Trophoblast cell (in vitro differentiated cells and primary cell): ENCODE measurements at regions not wholly inside any gene's neighbourhood (a gene's known extent, or its start where the extent isn't known, plus 50 kb on each side); places are given as distances from the start of the nearest gene placed in this dataset.
A peak's percentile ranks its signal among the peaks of the same experiment; 100 is the strongest.

Experiments used
- DNase-seq, 2 donors: peaks; one replicate each; pipeline ENCODE4 v3.0.0-alpha.2; 2016
- H2AFZ ChIP-seq: 2 replicates; pipeline ENCODE4 v1.6.1; 2013; ENCODE audit warnings: low read length, moderate library complexity, mild to moderate bottlenecking; ENCODE audit not compliant: insufficient read depth, poor library complexity
- H2AK5ac ChIP-seq: 2 replicates; pipeline ENCODE4 v1.6.1; 2013; ENCODE audit warnings: mild to moderate bottlenecking, low read length
- H2BK120ac ChIP-seq: 2 replicates; pipeline ENCODE4 v1.6.1; 2013; ENCODE audit warnings: low read length, mild to moderate bottlenecking, moderate library complexity; ENCODE audit not compliant: insufficient read depth, poor library complexity
- H2BK12ac ChIP-seq: 2 replicates; pipeline ENCODE4 v1.6.1; 2013; ENCODE audit warnings: mild to moderate bottlenecking, low read length, moderate library complexity
- H2BK5ac ChIP-seq: 2 replicates; pipeline ENCODE4 v1.6.1; 2013; ENCODE audit warnings: low read length, low read depth, moderate library complexity, mild to moderate bottlenecking; ENCODE audit not compliant: poor library complexity
- H3K14ac ChIP-seq: 2 replicates; pipeline ENCODE4 v1.6.1; 2013; ENCODE audit warnings: mild to moderate bottlenecking, low read length
- H3K18ac ChIP-seq: 2 replicates; pipeline ENCODE4 v1.6.1; 2013; ENCODE audit warnings: mild to moderate bottlenecking, low read length
- H3K23ac ChIP-seq: 2 replicates; pipeline ENCODE4 v1.6.1; 2013; ENCODE audit warnings: low read length
- H3K27ac ChIP-seq: 2 replicates; pipeline ENCODE4 v1.5.1; 2013; ENCODE audit warnings: low read depth, mild to moderate bottlenecking, inconsistent platforms, low read length, moderate library complexity
- H3K27me3 ChIP-seq: 2 replicates; pipeline ENCODE4 v1.6.1; 2013; ENCODE audit warnings: inconsistent platforms, mild to moderate bottlenecking, low read length, moderate library complexity; ENCODE audit not compliant: insufficient read depth
- H3K36me3 ChIP-seq, 2 experiments: 1 replicate in 1 of 2; 2 replicates in 1 of 2; pipeline ENCODE4 v1.6.1; 2013; ENCODE audit warnings: low read length in 2 of 2, mild to moderate bottlenecking in 2 of 2, moderate library complexity in 1 of 2; ENCODE audit not compliant: insufficient read depth in 2 of 2, control insufficient read depth in 1 of 2
- H3K4ac ChIP-seq: 2 replicates; pipeline ENCODE4 v1.6.1; 2013; ENCODE audit warnings: low read depth, mild to moderate bottlenecking, low read length, moderate library complexity
- H3K4me1 ChIP-seq, 2 experiments: 1 replicate in 1 of 2; 2 replicates in 1 of 2; pipeline ENCODE4 v1.6.1; 2013; ENCODE audit warnings: low read length in 2 of 2, mild to moderate bottlenecking in 2 of 2, moderate library complexity in 1 of 2; ENCODE audit not compliant: insufficient read depth in 2 of 2, control insufficient read depth in 1 of 2
- H3K4me2 ChIP-seq: 2 replicates; pipeline ENCODE4 v1.6.1; 2013; ENCODE audit warnings: inconsistent platforms, mild to moderate bottlenecking, low read length, moderate library complexity
- H3K4me3 ChIP-seq: 2 replicates; pipeline ENCODE4 v1.5.1; 2013; ENCODE audit warnings: mild to moderate bottlenecking, low read depth, low read length, inconsistent platforms
- H3K79me1 ChIP-seq: one replicate; pipeline ENCODE4 v1.6.1; 2013; ENCODE audit warnings: low read length
- H3K79me2 ChIP-seq: 2 replicates; pipeline ENCODE4 v1.6.1; 2013; ENCODE audit warnings: low read length, mild to moderate bottlenecking; ENCODE audit not compliant: control insufficient read depth, insufficient read depth, poor library complexity
- H3K9ac ChIP-seq: 2 replicates; pipeline ENCODE4 v1.6.1; 2013; ENCODE audit warnings: mild to moderate bottlenecking, low read length
- H3K9me3 ChIP-seq: 2 replicates; pipeline ENCODE4 v1.6.1; 2013; ENCODE audit warnings: low read depth, mild to moderate bottlenecking, control low read depth, inconsistent platforms, low read length; ENCODE audit not compliant: insufficient read depth
- H4K12ac ChIP-seq: 2 replicates; pipeline ENCODE4 v1.6.1; 2013; ENCODE audit warnings: low read depth, mild to moderate bottlenecking, low read length, moderate library complexity
- H4K8ac ChIP-seq: 2 replicates; pipeline ENCODE4 v1.6.1; 2013; ENCODE audit warnings: low read depth, mild to moderate bottlenecking, low read length, moderate library complexity
- H4K91ac ChIP-seq: one replicate; pipeline ENCODE4 v1.6.1; 2013; ENCODE audit warnings: low read depth, mild to moderate bottlenecking, low read length, moderate library complexity
- WGBS: extraction: QIAGEN DNeasy Blood & Tissue Kit; methylation state at CpG from one replicate; pipeline ENCODE4 v1.1.7; 2013; ENCODE audit warnings: missing lambda C conversion rate; ENCODE audit not compliant: insufficient read length, insufficient coverage; ENCODE audit errors: extremely low coverage; 5-methylcytosine and 5-hydroxymethylcytosine counted together

DNA sequence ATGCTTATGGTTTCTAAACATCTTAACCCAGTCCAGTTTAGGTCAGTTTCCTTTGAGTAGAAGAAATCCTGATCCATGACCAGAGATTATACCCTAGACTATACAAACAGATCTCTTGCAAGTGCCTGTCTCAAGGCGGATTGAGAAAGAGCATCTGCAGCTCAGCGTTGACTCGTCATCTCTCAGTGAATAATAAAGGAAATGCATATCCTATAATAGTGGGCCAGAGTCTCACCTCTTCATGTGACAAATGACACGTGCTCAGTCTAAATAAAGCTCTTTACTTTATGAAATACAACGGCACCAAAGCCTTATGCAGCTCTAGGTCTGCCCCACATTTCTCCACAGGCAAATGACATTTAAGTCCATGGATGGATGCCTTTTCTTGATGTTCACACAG, 179.4 kb upstream of the NR3C1 start:
- H3K9me3 ChIP-seq = no peaks in the 10 kb centered on the region
- no peak overlapping the region for H4K8ac ChIP-seq
- WGBS = no CpG with 5 or more reads among the region's 5 CpGs
- no peaks in the 10 kb centered on the region for H3K79me1 ChIP-seq
- peak in 1 of 2 donors; percentile 43 for DNase-seq
- H3K4ac ChIP-seq = no peak overlapping the region
- H2AK5ac ChIP-seq = no peak overlapping the region
- H3K23ac ChIP-seq = no peak overlapping the region
- H2AFZ ChIP-seq = no peak overlapping the region
- H3K9ac ChIP-seq = no peak overlapping the region
- H3K27me3 ChIP-seq = no peaks in the 10 kb centered on the region
- H3K4me2 ChIP-seq = no peak overlapping the region
- H3K79me2 ChIP-seq = no peaks in the 10 kb centered on the region
- H4K12ac ChIP-seq = no peak overlapping the region
- no peak overlapping the region for H3K18ac ChIP-seq
- H2BK120ac ChIP-seq = no peak overlapping the region
- H4K91ac ChIP-seq = no peak overlapping the region
- no peaks in the 10 kb centered on the region for H3K4me1 ChIP-seq
- H2BK5ac ChIP-seq = no peak overlapping the region
- no peak overlapping the region for H2BK12ac ChIP-seq
- no peak overlapping the region for H3K14ac ChIP-seq
- H3K4me3 ChIP-seq = no peak overlapping the region
- no peak overlapping the region for H3K27ac ChIP-seq
- no peaks in the 10 kb centered on the region for H3K36me3 ChIP-seq

DNA sequence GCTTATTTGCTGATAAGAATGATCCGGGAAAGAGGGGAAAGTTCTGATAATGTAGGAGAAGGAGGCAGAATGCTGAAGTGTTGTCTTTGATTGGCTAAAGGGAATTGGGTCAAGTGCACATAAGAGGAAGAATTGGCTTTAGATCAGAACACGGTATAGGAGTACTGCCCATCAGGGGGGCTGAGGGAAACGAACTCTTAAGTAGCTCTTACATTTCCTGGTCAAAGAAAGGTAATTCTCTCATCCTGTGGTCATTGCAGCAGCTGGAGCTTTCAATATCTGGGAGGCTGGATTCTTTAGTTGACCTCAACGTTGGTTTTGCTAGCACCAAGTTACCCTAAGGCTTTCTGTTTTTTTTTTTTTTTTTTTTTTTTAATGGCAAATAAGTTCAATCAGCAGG, 178.7 kb upstream of the NR3C1 start:
- Histone ChIP-seq H3K79me1 (no peaks in the 10 kb centered on the region), H3K9ac (no peak overlapping the region), H3K4me2 (no peak overlapping the region), H4K8ac (no peak overlapping the region), H3K18ac (no peak overlapping the region), H2AFZ (no peak overlapping the region), H3K36me3 (no peaks in the 10 kb centered on the region), H3K79me2 (no peaks in the 10 kb centered on the region), H2BK120ac (no peak overlapping the region), H3K27me3 (no peaks in the 10 kb centered on the region), H3K9me3 (no peaks in the 10 kb centered on the region), H4K91ac (no peak overlapping the region), H3K4ac (no peak overlapping the region), H4K12ac (no peak overlapping the region), H2AK5ac (no peak overlapping the region), H2BK5ac (no peak overlapping the region), H3K14ac (no peak overlapping the region), H3K4me3 (no peak overlapping the region), H2BK12ac (no peak overlapping the region), H3K4me1 (no peaks in the 10 kb centered on the region), H3K23ac (no peak overlapping the region), H3K27ac (no peak overlapping the region)
- WGBS = no CpG with 5 or more reads among the region's 4 CpGs
- DNase-seq = no peak

DNA sequence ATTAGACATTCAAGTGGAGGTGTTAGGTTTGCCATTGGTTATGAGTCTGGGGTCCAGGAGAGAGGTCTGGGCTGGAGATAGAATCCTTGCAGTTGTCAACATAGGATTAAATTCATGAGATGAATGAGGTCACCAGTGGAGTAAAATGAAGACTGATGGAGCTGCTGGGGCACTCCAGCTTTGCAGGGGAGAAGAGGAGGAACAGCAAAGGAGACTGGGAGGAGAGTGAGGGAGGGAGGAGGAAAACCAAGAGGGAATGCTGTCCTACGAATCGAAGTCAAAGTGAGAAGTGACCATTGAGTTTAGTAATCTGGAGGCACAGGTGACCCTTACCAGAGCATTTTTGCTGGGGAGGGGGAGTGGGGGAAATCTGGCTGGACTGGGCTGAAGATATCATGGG, 178.2 kb upstream of the NR3C1 start:
- no peak overlapping the region for H3K4me3 ChIP-seq
- no peaks in the 10 kb centered on the region for H3K27me3 ChIP-seq
- H4K91ac ChIP-seq = no peak overlapping the region
- no peak overlapping the region for H3K27ac ChIP-seq
- WGBS = no CpG with 5 or more reads among the region's 2 CpGs
- H3K14ac ChIP-seq = no peak overlapping the region
- H3K79me1 ChIP-seq = no peaks in the 10 kb centered on the region
- no peak overlapping the region for H3K4ac ChIP-seq
- H2BK12ac ChIP-seq = no peak overlapping the region
- no peaks in the 10 kb centered on the region for H3K9me3 ChIP-seq
- no peak overlapping the region for H3K18ac ChIP-seq
- H2BK120ac ChIP-seq = no peak overlapping the region
- H3K4me1 ChIP-seq = no peaks in the 10 kb centered on the region
- H3K79me2 ChIP-seq = no peaks in the 10 kb centered on the region
- no peak for DNase-seq
- no peak overlapping the region for H2AK5ac ChIP-seq
- no peak overlapping the region for H4K12ac ChIP-seq
- no peak overlapping the region for H3K23ac ChIP-seq
- H3K36me3 ChIP-seq = no peaks in the 10 kb centered on the region
- H2AFZ ChIP-seq = no peak overlapping the region
- no peak overlapping the region for H2BK5ac ChIP-seq
- no peak overlapping the region for H4K8ac ChIP-seq
- no peak overlapping the region for H3K9ac ChIP-seq
- no peak overlapping the region for H3K4me2 ChIP-seq

DNA sequence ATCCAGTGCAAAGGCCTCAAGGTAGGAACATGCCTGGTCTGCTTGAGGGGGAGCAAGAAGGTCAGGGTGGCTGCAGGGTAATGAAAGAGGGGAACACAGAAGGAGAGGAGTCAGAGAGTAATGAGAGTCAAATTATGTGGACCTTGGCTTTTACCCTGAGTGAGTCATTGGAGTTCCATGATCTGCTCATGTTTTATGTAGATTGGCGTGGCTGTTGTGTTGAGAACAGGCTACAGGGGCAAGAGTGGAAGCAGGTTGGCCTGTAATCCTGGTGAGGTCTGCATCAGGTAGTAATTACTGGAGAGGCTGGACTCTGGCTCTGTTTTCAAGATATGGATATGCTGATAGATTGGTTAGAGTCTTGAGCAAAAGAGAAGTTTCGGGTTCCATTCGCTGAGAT, 177.7 kb upstream of the NR3C1 start:
- H4K8ac ChIP-seq = no peak overlapping the region
- H3K18ac ChIP-seq = no peak overlapping the region
- H2BK12ac ChIP-seq = no peak overlapping the region
- no peaks in the 10 kb centered on the region for H3K9me3 ChIP-seq
- no peaks in the 10 kb centered on the region for H3K79me2 ChIP-seq
- H4K12ac ChIP-seq = no peak overlapping the region
- no peak overlapping the region for H3K4ac ChIP-seq
- no peak overlapping the region for H3K23ac ChIP-seq
- H3K36me3 ChIP-seq = no peaks in the 10 kb centered on the region
- H3K9ac ChIP-seq = peak overlapping the region; percentile 64
- H3K27ac ChIP-seq = no peak overlapping the region
- no CpG with 5 or more reads among the region's 3 CpGs for WGBS
- DNase-seq = no peak
- H2BK5ac ChIP-seq = no peak overlapping the region
- no peaks in the 10 kb centered on the region for H3K27me3 ChIP-seq
- H2AFZ ChIP-seq = no peak overlapping the region
- H2BK120ac ChIP-seq = no peak overlapping the region
- no peak overlapping the region for H3K14ac ChIP-seq
- no peaks in the 10 kb centered on the region for H3K4me1 ChIP-seq
- no peak overlapping the region for H4K91ac ChIP-seq
- H2AK5ac ChIP-seq = no peak overlapping the region
- H3K4me2 ChIP-seq = no peak overlapping the region
- no peak overlapping the region for H3K4me3 ChIP-seq
- no peaks in the 10 kb centered on the region for H3K79me1 ChIP-seq
